ENCODE measurements at regions not wholly inside any gene's neighbourhood (a gene's known extent, or its start where the extent isn't known, plus 50 kb on each side); places are given as distances from the start of the nearest gene placed in this dataset.

DNA sequence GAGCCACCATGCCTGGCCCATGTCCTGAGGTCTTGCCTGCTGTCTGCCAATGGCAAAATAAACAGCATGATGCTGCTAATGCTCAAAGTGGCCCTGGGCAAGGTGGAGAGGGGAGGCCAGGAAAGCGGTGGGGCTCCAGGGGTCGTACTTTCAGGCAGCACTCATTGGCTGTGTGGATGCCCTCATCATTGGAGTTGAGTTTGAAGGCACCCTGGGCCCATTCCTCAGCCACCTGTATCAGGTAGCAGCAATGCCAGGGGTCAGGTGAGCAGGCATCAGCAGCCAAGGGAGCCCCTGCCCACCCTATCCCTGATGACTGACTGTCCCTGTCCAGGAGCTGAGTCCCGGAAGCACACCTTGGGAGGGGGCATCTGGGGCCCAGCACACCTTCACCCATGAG, 902.5 kb upstream of the ZNF722 start:
- TF ChIP-seq, protein P1, sequence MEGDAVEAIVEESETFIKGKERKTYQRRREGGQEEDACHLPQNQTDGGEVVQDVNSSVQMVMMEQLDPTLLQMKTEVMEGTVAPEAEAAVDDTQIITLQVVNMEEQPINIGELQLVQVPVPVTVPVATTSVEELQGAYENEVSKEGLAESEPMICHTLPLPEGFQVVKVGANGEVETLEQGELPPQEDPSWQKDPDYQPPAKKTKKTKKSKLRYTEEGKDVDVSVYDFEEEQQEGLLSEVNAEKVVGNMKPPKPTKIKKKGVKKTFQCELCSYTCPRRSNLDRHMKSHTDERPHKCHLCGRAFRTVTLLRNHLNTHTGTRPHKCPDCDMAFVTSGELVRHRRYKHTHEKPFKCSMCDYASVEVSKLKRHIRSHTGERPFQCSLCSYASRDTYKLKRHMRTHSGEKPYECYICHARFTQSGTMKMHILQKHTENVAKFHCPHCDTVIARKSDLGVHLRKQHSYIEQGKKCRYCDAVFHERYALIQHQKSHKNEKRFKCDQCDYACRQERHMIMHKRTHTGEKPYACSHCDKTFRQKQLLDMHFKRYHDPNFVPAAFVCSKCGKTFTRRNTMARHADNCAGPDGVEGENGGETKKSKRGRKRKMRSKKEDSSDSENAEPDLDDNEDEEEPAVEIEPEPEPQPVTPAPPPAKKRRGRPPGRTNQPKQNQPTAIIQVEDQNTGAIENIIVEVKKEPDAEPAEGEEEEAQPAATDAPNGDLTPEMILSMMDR (conservative IDR thresholded peaks at IDR 0.05; ENCODE audit: low read length), result no peak
- TF ChIP-seq EZH2phosphoT487 (IDR thresholded peaks at IDR 0.05; ENCODE audit: borderline replicate concordance), result no peak

Data from Loucy (cell line).